ENCODE measurements at regions not wholly inside any gene's neighbourhood (a gene's known extent, or its start where the extent isn't known, plus 50 kb on each side); places are given as distances from the start of the nearest gene placed in this dataset.
"Not testable (repeated sequence)": the region's sequence is repeated elsewhere in the genome, so short reads cannot be mapped to it uniquely, and the experiment has no call there.

DNA sequence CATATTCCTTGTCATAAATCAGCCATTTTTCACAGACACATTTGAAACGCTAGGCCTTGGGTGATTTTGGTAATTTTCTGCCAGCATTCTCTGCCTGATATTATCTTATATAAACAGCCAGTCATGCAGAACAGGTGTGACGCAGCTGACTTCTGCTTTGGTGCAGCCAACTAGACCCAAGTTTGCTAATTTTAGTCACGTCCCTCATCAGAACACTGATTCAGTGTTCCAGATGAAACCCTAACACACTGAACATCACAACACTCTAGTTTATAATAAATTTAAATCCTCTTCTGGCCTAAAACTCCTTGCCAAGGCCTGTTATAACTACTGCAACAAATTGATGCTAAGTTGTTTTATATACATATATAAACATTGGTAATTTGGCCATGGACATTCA is 386.1 kb downstream of the SEC23A start:
- DNase-seq (ENCODE audit: low spot score): peak; percentile 88

GRCh38 chr14:38710881-38711280 is 392.2 kb downstream of the SEC23A start:
- no peak for DNase-seq (ENCODE audit: low spot score)

DNA sequence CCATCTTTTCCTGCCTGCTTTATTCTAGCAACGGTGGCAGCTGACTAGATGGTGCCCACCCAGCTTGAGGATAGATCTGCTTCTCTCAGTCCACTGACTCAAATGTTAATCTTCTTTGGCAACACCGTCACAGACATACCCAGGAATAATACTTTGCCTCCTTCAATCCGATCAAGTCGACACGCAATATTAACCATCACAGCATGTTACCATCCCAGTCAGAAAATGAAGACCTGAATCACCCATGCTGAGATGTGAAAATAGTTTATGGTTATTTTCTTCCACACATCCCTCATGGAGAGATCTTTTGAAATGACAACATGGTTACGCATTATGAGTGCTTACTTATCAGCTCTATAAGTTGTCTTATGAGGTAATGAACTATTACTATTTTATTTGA is 392.8 kb downstream of the SEC23A start:
- no peak for DNase-seq (ENCODE audit: low spot score)

GRCh38 chr14:38705220-38705619 is 397.8 kb downstream of the SEC23A start:
- no peak for DNase-seq (ENCODE audit: low spot score)

DNA sequence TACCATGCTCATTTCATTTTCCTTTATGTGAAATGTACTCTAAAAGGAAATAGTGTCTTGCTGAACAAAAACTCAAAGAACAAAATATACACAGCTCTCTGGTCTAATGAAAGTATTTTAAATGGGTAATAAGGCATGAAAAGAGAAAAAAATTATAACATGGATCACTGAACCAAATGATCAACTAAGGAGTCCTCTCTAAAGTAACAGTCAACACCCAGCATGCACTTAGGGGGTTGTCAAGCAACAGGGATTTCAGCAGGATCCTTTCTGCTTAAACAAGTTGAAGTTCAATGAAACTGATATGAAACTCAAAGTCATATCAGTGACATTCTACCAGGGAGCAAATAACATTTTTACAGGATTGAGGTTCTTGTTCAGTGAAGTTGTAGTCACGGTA is 398.8 kb downstream of the SEC23A start:
- DNase-seq (ENCODE audit: low spot score): no peak

- DNase-seq (ENCODE audit: low spot score): no peak
Measured at GRCh38 chr14:38696925-38697324, 406.1 kb downstream of the SEC23A start.

DNA sequence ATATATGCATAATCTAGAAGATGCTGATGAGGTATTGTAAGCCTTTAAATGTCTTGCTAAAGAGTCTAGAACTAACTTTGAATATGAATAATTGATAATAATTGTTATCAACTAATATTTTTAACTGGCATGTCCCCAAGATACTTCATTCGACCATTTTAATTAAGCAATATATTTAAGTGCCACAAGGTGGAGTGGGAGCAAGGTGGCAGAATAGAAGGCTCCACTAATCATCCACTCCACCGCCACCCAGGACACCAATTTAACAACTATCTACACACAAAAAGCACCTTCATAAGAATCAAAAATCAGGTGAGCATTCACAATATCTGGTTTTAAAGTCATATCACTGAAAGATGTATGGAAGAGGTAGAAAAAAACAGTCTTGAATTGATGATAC is 409.6 kb downstream of the SEC23A start:
- DNase-seq (ENCODE audit: low spot score): no peak

DNA sequence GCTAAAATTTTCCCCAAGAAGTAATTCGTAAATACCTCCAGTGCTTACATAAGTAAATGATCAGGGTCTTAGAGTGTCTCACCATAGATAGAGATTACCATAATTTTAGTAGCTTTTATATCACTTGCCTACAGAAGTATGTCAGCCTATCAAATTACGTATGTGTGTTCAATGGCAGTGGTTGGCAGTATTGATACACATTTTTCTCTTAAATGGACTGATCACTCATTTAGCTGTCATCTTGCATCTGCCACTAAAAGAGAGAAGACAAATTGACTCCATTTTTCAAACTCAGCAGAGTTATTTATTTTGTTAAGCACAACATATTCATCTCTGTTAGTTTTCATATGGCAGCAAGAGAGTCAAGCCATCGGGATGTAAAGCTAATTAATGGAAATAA is 413.1 kb upstream of the CLEC14A start:
- DNase-seq (ENCODE audit: low spot score): no peak

DNA sequence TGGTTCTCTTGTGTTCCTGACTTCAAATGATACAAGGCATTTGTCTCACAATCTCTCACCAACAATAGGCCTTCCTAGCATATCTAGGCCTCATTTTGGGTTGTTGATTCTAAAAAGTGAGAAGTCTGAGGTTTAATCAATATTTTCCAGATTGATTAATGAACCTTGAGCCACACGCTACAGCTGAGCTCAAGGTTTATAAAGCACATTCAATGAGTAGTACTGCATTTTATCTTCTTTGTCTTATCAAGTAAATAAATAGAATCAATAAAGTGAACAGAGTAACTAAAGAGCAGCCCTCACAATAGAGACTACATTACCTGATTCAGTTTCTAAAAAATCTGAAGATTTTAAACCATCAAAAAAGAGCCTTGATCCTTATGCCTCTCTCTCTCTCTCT is 407.5 kb upstream of the CLEC14A start:
- no peak for DNase-seq (ENCODE audit: low spot score)

DNA sequence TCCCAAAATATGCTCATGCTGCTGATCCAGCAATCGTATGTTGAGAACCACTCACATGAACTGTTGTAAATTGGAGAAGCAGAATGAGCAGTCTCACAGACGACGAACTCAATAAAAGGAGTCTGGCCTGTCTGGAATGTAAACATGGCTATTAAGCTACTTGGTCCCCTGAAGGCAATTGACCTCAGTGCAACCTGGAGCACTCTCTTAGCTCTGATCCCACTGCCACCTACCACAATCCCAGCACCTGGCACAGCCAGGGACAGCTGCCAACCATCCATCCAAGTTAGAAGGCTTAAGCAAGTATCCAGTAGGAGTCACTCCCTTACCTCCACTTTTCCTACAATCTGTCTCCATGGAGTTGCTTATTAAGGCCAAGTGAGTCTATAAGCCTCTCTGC is 406.9 kb upstream of the CLEC14A start:
- no peak for DNase-seq (ENCODE audit: low spot score)

GRCh38 chr14:38646391-38646790 is 390.5 kb upstream of the CLEC14A start:
- peak; percentile 68 for DNase-seq (ENCODE audit: low spot score)

DNA sequence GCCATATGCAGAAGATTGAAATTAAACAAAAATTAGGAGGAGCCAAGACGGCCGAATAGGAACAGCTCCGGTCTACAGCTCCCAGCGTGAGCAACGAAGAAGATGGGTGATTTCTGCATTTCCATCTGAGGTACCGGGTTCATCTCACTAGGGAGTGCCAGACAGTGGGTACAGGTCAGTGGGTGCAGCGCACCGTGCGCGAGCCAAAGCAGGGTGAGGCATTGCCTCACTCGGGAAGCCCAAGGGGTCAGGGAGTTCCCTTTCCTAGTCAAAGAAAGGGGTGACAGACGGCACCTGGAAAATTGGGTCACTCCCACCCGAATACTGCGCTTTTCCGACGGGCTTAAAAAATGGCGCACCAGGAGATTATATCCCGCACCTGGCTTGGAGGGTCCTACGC is 379.0 kb upstream of the CLEC14A start:
- DNase-seq (ENCODE audit: low spot score): not testable (repeated sequence)

DNA sequence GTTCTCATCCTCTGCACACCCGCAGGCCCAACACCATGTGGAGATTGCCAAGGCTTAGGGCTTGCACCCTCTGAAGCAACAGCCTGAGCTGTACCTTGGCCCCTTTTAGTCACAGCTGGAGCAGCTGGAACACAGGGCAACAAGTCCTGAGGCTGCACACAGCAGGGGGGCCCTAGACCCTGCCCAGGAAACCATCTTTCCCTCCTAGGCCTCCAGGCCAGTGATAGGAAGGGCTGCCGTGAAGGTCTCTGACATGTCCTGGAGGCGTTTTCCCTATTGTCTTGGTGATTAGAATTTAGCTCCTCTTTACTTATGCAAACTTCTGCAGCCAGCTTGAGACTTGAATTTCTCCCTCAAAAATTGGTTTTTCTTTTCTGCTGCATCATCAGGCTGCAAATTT is 373.5 kb upstream of the CLEC14A start:
- no peak for DNase-seq (ENCODE audit: low spot score)

GRCh38 chr14:38627163-38627562 is 371.3 kb upstream of the CLEC14A start:
- DNase-seq (ENCODE audit: low spot score): no peak

- DNase-seq (ENCODE audit: low spot score): no peak
Measured at GRCh38 chr14:38623661-38624060, 367.8 kb upstream of the CLEC14A start.

GRCh38 chr14:38618514-38618913 is 362.6 kb upstream of the CLEC14A start:
- no peak for DNase-seq (ENCODE audit: low spot score)

- DNase-seq (ENCODE audit: low spot score): peak; percentile 36
Measured at GRCh38 chr14:38616959-38617358, 361.1 kb upstream of the CLEC14A start.

DNA sequence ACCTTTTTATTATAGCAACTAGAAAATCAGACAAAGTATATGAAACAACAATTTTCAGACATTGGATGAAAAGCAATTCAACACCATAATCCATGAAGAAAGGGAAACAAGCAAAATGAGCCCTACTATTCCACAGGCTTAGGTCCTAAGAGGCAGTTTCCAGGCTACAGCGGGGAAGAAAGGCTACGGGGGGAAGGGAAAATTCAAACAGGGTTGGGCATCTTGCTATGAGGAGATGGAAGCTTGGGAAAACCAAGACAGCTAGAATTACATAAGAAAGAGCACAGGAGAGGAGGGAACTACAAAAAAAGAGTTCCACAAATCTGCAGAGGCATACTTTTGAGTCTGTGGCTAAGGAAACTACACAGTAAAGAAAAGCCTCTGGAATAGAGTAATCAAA is 356.0 kb upstream of the CLEC14A start:
- no peak for DNase-seq (ENCODE audit: low spot score)

DNA sequence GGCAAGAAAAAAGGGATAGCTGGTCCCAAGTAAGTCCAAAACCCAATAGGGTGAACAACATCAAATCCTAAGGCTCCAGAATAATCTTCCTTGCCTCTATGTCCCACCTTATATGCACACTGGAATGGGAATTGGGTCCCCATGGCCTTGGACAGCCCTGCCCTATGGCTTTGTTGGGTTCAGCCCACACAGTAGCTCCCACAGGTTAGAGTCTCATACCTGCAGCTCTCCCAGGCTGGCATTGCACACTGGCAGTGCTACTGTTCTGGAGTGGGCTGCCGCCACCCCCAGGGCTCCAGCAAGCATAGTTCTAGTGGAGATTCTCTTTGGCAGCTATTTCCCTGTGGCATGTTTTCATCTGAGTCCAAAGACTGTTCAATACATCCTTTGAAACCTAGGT is 352.4 kb upstream of the CLEC14A start:
- DNase-seq (ENCODE audit: low spot score): no peak

DNA sequence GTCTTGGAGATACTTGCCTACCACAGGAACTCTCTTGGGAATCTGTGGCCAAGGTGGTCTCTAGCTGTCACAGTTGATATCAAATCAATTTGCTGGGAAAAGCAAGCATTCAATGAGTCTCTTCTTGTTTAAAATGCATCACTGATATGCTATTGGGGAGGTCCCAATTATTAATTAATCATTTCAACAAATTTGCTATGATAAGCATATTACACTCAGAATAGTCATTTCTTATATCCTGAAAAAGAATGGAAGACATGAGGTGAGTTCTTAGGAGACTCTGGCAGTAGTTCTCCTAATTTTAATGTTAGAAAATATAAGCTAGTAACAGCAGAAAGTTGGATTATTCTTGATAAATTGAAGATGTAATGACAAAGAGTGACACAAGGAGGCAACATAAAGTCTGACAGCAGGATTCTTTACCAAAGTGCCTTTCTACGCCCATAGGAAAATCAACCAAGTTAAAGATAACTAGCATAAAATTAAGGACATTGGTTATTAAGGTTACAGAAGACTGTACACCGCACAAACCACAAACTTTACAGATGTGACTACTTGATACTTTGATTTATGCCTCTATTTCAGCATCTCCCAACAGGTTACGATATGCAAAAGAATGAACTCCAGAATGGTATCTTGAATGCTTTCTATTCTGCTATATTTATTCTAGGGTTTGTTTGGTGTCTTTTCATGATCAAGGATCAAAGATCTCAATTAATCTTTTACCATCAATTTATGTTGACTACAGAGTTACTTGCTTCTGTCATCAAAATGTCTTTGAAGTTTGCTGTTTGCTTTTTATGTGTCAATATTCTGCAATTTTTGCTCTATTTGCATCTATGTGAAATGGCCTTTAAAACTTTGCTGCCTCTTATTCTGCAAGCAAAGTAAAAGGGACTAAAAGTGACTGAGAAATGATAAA is 349.6 kb upstream of the CLEC14A start:
- no peak for DNase-seq (ENCODE audit: low spot score)

- not testable (repeated sequence) for DNase-seq (ENCODE audit: low spot score)
Measured at GRCh38 chr14:38600572-38600971, 344.7 kb upstream of the CLEC14A start.

- no peak for DNase-seq (ENCODE audit: low spot score)
Measured at GRCh38 chr14:38593476-38593875, 337.6 kb upstream of the CLEC14A start.

DNA sequence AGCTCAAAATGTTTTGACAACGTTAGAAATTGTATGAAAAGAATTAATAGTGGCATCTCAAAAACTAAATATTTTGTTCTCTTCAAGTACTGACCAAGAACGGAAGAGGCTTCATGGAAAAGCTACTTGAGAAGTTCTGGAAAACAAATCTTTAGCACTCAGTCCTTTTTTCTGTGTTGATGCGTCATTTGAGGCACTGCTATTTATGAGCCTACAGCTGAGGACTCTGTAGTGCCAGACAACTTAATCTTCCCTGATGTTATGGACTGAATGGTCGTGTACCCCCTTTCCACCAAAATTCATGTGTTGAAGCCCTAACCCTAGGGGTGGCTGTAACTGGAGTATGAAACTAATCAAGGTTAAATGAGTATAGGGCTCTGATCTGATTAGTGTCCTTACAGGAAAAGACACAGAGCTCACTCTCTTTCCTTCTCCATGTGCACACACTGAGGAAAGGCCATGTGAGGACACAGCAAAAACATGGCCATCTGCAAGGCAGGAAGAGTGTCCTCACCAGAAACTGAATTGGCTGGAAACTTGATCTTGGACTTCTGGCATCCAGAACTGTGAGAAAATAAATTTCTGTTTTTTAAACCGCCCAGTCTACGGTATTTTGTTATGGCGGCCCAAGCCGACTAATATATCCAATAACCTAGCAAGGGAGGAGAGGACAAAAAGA is 337.0 kb upstream of the CLEC14A start:
- no peak for DNase-seq (ENCODE audit: low spot score)

Data from pons (tissue), 1 donor.